ENCODE measurements at regions not wholly inside any gene's neighbourhood (a gene's known extent, or its start where the extent isn't known, plus 50 kb on each side); places are given as distances from the start of the nearest gene placed in this dataset.

DNA sequence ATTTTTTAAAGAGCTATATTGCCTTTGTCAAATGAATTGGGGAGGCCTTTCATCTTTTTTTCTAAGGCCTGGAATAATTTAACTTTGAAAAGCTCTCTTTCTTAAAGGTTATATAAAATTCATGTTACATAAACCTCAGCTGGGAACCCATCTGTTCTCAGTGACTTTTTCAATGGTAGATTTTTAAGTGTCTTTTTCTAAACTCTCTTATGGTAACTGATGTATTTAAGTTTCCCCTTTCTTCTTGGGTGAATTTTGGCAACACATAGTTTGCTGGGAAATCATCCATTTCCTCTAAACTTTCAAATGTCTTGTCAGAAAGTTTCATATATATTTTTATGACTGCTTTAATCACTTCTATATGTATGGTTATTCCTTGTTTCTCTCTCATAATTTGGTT is 362.2 kb upstream of the KLF6 start:
- Mint-ChIP-seq H3K36me3 (ENCODE audit: low read depth) (no peaks in the 10 kb centered on the region), H3K27ac (no peak overlapping the region), H3K4me3 (no peak overlapping the region), H3K4me1 (no peaks in the 10 kb centered on the region), H3K27me3 (no peaks in the 10 kb centered on the region)
- no peaks in the 10 kb centered on the region for H3K9me3 ChIP-seq (ENCODE audit: control insufficient read depth, low read length, poor library complexity, severe bottlenecking)
- ATAC-seq = no peak
- DNase-seq = no peak

DNA sequence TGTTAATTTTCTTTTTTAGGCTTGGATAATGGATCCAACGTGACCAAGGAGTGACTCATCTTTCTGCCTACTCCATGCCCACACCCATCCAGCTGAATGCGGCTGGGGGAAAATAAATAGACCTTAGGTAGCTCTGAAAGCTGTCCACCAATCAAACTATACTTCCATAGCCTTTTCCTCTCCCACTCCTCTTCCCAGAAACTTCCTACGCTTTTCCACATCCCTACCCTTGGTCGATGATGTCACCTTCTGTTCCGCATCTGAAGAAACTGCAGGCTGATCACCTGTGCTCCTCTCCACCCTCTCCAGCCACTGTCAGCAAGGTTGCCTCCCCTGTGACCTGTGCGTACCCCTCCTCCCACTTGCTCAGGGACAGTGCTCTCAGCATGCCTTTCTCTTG is 359.8 kb upstream of the KLF6 start:
- Mint-ChIP-seq H3K27ac (no peak overlapping the region), H3K27me3 (no peaks in the 10 kb centered on the region), H3K36me3 (ENCODE audit: low read depth) (no peaks in the 10 kb centered on the region), H3K4me1 (no peaks in the 10 kb centered on the region), H3K4me3 (no peak overlapping the region)
- no peak for ATAC-seq
- DNase-seq = no peak
- H3K9me3 ChIP-seq (ENCODE audit: control insufficient read depth, low read length, poor library complexity, severe bottlenecking) = peaks cover 9% of the 10 kb centered on the region

DNA sequence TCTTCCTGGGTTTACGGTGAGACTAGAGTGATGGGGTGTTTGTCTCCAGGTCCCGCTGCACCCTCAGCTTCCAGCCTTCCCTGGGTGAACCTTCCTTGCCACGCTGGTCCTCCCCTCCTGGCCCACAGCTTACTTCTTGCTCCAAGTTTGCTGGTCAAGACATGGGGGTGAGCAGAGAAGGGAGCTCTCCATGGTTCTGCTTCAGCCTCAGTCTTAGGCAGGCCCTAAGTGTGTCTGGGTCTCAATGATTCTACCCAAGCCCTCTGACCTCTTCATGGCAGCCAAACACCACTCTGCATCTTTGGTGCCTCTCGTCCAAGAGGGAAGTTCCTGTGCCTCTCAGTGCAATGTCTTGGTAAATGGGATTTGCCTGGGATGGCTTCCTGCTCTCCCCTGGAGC is 356.5 kb upstream of the KLF6 start:
- Mint-ChIP-seq H3K4me1 (no peaks in the 10 kb centered on the region), H3K36me3 (ENCODE audit: low read depth) (no peaks in the 10 kb centered on the region), H3K4me3 (no peak overlapping the region), H3K27ac (no peak overlapping the region), H3K27me3 (no peaks in the 10 kb centered on the region)
- no peak for DNase-seq
- no peak for ATAC-seq
- H3K9me3 ChIP-seq (ENCODE audit: control insufficient read depth, low read length, poor library complexity, severe bottlenecking) = peaks cover 9% of the 10 kb centered on the region

DNA sequence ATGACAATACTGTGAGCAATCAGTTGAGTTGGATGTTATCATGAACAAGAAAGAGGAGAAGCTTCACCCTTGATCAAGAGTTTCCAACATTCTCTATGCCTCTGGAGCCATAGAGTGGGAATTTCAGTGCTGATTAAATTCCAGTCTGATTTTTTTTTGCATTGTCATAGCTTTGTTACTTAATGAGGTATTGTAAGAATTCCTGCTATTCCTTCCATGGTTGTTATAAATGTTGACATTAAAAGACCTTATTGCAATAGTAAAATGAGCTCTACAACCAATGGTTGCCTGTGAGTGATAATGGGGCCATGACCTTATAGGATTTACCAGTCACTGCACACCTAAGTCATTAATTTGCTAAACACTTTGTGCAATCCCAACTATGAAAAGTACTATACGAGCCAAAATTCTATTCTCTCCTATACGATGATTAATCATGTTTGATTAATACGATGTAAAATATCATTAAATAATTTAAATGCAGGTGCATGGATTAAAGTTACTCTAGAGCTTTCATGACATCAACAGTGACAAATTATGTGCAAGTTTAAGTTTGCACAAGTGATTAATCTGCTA is 353.2 kb upstream of the KLF6 start:
- Mint-ChIP-seq H3K4me1 (peaks cover 6% of the 10 kb centered on the region), H3K27me3 (no peaks in the 10 kb centered on the region), H3K4me3 (no peak overlapping the region), H3K36me3 (ENCODE audit: low read depth) (no peaks in the 10 kb centered on the region), H3K27ac (no peak overlapping the region)
- H3K9me3 ChIP-seq (ENCODE audit: control insufficient read depth, low read length, poor library complexity, severe bottlenecking) = peaks cover 9% of the 10 kb centered on the region
- no peak for DNase-seq
- no peak for ATAC-seq

DNA sequence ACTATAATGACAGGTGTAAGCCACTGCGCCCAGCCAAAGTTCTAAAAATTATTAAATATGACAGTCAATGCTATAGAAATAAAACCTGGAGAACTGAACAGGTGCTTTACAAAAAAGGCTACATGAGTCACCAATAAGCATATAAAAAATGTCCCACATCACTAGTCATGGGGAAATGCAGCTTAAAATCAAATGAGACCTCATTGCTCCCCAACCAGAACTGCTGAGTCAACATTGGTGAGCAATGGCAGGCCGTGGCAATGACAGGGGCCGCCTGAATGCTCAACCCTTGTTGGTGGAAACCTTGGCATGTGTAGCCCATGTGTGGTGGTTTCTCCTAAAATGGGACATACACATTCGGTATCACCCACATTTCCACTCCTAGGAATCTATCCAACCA is 352.3 kb upstream of the KLF6 start:
- peaks cover 9% of the 10 kb centered on the region for H3K9me3 ChIP-seq (ENCODE audit: control insufficient read depth, low read length, poor library complexity, severe bottlenecking)
- Mint-ChIP-seq H3K36me3 (ENCODE audit: low read depth) (no peaks in the 10 kb centered on the region), H3K27ac (no peak overlapping the region), H3K4me3 (no peak overlapping the region), H3K4me1 (peaks cover 6% of the 10 kb centered on the region), H3K27me3 (no peaks in the 10 kb centered on the region)
- ATAC-seq (no peak), DNase-seq (no peak)

DNA sequence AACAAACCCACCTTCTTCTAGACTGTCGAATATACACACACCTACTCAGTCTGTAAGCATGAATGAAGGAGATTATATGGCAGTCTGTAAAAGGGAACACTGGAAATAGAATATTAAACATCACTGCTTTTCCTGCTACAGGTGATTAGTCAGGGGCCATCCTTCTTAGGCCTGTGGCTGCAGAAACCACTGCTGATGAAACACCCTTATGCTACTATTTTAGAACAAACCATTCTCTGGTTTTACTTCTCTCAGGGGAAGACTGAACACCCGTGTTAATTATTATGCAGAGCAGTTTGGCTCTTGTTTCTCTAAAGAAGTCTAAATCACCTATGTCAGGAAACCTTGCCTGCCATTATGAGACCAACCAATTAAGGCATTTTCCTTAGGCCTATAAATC is 351.1 kb upstream of the KLF6 start:
- DNase-seq (no peak), ATAC-seq (no peak)
- H3K36me3 Mint-ChIP-seq (ENCODE audit: low read depth) = no peaks in the 10 kb centered on the region
- H3K4me1 Mint-ChIP-seq = peaks cover 6% of the 10 kb centered on the region
- no peak overlapping the region for H3K4me3 Mint-ChIP-seq
- no peak overlapping the region for H3K27ac Mint-ChIP-seq
- H3K27me3 Mint-ChIP-seq = no peaks in the 10 kb centered on the region
- H3K9me3 ChIP-seq (ENCODE audit: control insufficient read depth, low read length, poor library complexity, severe bottlenecking) = peaks cover 8% of the 10 kb centered on the region

DNA sequence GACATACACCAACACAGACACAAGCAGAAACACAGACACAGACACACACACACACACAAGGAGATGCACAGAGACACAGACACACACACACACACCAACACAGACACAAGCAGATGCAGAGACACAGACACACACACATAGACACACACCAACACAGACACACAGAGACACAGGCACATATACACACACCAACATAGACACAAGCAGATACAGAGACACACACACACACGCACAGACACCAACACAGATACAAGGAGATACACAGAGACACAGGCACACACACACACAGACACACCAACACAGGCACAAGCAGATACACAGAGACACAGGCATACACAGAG is 347.2 kb upstream of the KLF6 start:
- Mint-ChIP-seq H3K27me3 (no peaks in the 10 kb centered on the region), H3K4me1 (peaks cover 24% of the 10 kb centered on the region), H3K36me3 (ENCODE audit: low read depth) (no peaks in the 10 kb centered on the region), H3K4me3 (no peak overlapping the region), H3K27ac (no peak overlapping the region)
- DNase-seq (no peak), ATAC-seq (no peak)
- H3K9me3 ChIP-seq (ENCODE audit: control insufficient read depth, low read length, poor library complexity, severe bottlenecking) = no peaks in the 10 kb centered on the region

DNA sequence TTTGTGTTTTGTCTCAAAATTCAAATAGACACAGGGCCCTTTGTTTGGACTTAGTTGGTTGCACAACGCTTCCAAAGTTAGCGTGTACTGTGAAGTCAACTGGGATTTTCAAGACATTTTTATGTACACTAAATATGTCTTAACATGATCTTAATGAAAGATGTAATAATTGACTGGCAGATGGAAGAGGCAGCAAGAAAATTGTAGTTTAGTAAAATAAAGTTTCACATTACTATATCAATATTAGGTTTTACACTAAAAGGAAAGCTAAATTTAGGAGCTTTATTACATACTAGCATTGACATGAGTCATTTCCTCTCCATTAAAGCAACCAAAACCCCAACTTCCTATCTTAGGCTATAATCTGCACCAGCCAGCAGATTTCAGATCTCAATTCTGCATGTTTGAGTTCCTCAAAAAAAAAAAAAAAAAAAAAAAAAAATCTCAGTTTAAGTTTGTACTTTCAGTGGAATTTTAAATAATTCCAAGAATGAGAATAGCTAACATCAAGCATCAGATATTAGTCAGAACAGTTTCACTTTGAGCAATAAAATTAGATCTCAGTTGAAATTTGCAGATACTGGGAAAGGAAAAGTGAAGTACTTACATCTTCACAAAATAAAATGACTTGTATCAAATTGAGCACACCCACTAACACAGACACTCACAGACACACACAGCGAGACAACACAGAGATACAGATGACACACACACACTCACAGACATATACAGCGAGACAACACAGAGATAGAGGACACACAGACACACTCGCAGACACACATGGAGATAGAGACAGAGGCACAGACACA is 346.6 kb upstream of the KLF6 start:
- H3K4me1 Mint-ChIP-seq = peaks cover 24% of the 10 kb centered on the region
- no peaks in the 10 kb centered on the region for H3K27me3 Mint-ChIP-seq
- no peak overlapping the region for H3K4me3 Mint-ChIP-seq
- H3K36me3 Mint-ChIP-seq (ENCODE audit: low read depth) = no peaks in the 10 kb centered on the region
- H3K27ac Mint-ChIP-seq = no peak overlapping the region
- DNase-seq (no peak), ATAC-seq (peak; percentile 91)
- no peaks in the 10 kb centered on the region for H3K9me3 ChIP-seq (ENCODE audit: control insufficient read depth, low read length, poor library complexity, severe bottlenecking)

DNA sequence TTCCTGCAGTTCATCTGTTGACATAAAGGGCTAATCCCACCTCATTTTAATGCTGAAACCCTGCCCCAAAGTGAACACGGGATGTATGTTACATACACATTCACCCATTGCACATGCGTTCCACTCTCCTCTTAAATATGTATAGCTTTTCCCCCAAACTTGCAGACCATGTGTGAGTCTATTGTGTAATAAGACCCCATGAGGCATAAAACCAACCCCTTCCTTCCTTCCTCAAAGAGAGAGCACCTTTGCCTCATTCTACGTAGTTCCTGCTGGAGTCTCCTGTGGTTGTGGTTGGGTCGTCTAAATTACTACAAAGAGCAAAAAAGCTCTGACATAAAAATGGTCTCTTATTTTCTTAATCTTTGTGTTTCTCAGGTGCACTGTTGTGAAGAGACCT is 345.7 kb upstream of the KLF6 start:
- no peak for DNase-seq
- Mint-ChIP-seq H3K27ac (no peak overlapping the region), H3K27me3 (no peaks in the 10 kb centered on the region), H3K4me3 (no peak overlapping the region), H3K36me3 (ENCODE audit: low read depth) (no peaks in the 10 kb centered on the region), H3K4me1 (peaks cover 20% of the 10 kb centered on the region)
- ATAC-seq = peak; percentile 65
- peaks cover 3% of the 10 kb centered on the region for H3K9me3 ChIP-seq (ENCODE audit: control insufficient read depth, low read length, poor library complexity, severe bottlenecking)

DNA sequence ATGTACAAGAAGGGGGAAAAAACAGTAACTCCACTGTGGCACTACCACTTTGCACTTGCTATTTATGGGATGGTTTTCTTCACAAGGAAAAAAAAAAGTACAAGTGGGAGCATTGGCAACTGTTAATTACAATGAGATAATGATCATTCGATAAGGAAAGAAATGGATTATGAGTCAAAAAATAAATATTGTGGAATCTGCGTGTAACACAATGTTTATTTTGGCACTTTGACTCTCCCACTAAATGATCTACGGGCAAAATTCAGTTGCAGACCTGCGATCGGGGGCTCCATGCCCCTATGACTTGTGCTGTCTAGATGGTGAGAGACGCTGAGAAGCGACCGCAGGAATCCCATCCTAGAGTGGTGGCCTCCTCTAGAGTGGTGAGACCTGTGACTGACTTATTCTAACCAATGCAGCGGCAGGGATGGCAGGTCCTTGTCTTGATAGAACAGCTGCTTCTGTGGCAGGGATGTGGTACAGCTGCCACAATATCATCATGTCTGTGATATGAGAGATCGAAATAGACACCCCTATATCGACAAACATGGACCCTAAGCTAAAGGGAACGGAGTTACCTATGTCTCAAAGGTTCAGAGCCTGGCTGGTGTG is 345.0 kb upstream of the KLF6 start:
- H3K27me3 Mint-ChIP-seq = no peaks in the 10 kb centered on the region
- H3K27ac Mint-ChIP-seq = no peak overlapping the region
- no peak overlapping the region for H3K4me3 Mint-ChIP-seq
- peaks cover 20% of the 10 kb centered on the region for H3K4me1 Mint-ChIP-seq
- no peaks in the 10 kb centered on the region for H3K36me3 Mint-ChIP-seq (ENCODE audit: low read depth)
- ATAC-seq (no peak), DNase-seq (no peak)
- peaks cover 3% of the 10 kb centered on the region for H3K9me3 ChIP-seq (ENCODE audit: control insufficient read depth, low read length, poor library complexity, severe bottlenecking)

DNA sequence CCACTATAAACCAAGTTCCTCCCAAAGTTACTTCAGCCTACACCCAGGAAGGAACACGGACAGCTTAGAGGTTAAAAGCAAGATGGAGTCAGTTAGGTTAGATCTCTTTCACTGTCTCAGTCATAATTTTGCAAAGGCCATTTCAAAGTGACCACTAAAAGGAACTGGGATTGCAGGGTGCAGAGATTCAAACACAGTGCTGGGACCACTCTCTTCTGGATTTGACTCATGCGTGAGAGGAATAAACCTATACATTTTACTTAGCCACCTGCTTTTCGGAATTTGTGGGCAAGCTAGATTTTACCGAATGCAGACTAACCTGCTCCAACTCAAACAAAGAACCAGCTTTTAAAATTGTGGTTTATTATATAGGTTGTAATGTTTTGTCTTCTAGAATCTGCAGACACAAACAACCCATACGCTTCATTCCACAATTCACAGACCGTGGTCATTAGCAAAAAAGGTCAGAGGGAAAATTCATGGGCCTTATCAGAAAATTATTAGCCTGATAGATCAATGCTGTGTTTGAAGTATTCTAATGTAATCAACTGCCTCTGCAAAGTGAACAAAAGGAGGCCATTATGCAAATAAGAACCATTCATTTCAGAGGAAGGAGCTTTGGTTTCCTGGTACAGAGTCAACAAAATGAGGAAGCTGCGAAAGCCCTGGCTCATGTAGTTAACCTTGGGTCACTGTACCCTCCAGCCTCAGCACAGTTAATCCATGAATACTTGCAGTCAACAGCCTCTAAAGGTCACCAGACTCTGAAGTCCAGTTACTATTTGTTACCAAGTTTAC is 342.7 kb upstream of the KLF6 start:
- peaks cover 22% of the 10 kb centered on the region for H3K4me1 Mint-ChIP-seq
- H3K4me3 Mint-ChIP-seq = peak overlapping the region; percentile 25
- no peak for DNase-seq
- H3K27ac Mint-ChIP-seq = peak overlapping the region; percentile 32
- no peaks in the 10 kb centered on the region for H3K36me3 Mint-ChIP-seq (ENCODE audit: low read depth)
- H3K9me3 ChIP-seq (ENCODE audit: control insufficient read depth, low read length, poor library complexity, severe bottlenecking) = peaks cover 3% of the 10 kb centered on the region
- H3K27me3 Mint-ChIP-seq = no peaks in the 10 kb centered on the region
- ATAC-seq = peak; percentile 42

DNA sequence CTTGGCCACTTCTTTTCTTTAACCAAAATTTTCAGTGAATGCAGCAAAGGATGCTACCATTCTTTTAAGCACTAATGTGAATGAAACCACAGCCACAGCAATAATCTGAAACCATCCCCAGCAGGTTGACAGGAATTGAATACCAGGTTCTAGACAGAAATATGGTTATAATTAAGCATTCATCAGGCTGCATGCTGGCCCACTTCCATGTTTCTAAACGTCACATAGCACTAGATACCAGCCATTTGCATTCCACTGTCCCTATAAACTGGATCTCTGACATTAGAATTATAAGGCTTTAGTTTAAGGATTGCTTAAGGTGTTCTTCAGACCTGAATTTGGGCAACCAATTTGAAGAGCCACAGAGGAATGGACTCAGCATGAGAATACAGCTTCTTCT is 340.8 kb upstream of the KLF6 start:
- no peak for DNase-seq
- no peak overlapping the region for H3K4me3 Mint-ChIP-seq
- H3K4me1 Mint-ChIP-seq = peaks cover 28% of the 10 kb centered on the region
- H3K36me3 Mint-ChIP-seq (ENCODE audit: low read depth) = no peaks in the 10 kb centered on the region
- H3K27me3 Mint-ChIP-seq = no peaks in the 10 kb centered on the region
- no peak for ATAC-seq
- peaks cover 3% of the 10 kb centered on the region for H3K9me3 ChIP-seq (ENCODE audit: control insufficient read depth, low read length, poor library complexity, severe bottlenecking)
- H3K27ac Mint-ChIP-seq = no peak overlapping the region
